Hematopoietic multipotent progenitor cell treated with erythropoietin and hydrocortisone succinate and interleukin-3 and kit ligand, for 4 days (in vitro differentiated cells): ENCODE measurements at regions not wholly inside any gene's neighbourhood (a gene's known extent, or its start where the extent isn't known, plus 50 kb on each side); places are given as distances from the start of the nearest gene placed in this dataset.
"Not testable (repeated sequence)": the region's sequence is repeated elsewhere in the genome, so short reads cannot be mapped to it uniquely, and the experiment has no call there.

Experiments used
- DNase-seq: peaks from one replicate; pipeline ENCODE4 v3.0.0-alpha.2; 2015

GRCh38 chr5:51802551-51803184, 419.4 kb downstream of the ISL1 start:
- DNase-seq, result no peak

- no peak for DNase-seq
Observed at GRCh38 chr5:51806677-51807076, 423.4 kb downstream of the ISL1 start.

- DNase-seq, result no peak
Observed at GRCh38 chr5:51810592-51810991, 427.3 kb downstream of the ISL1 start.

DNA sequence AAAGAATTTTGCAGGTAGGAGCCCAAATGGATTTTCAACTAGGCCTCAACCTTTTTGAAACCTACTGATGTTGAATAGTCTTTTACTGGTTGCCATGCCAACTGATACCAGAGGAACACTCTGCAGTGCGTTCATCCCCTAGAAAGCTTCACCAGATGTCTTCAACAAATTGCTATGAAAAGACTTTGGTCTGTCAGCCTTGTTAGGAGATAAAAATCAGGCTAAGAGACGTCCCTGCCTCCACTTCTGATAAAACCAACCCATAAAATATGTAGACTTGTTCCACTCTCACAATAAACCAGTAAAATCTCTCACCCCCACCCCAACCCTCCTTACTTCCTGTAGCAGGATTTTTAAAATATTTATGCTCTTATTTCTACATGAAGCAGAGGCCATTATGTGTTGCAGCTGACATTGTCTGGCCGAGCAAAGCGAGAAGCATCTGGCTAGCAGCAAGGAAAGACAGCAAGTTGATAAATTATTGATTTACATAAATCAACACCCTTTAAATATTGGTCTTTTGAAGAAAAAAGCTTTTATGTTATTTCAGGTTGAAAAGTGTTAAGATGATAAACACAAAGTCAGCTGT, 428.7 kb downstream of the ISL1 start:
- DNase-seq, result no peak

GRCh38 chr5:51814817-51815216, 431.6 kb downstream of the ISL1 start:
- DNase-seq, result not testable (repeated sequence)

- no peak for DNase-seq
Observed at GRCh38 chr5:51816427-51816826, 433.2 kb downstream of the ISL1 start.

DNA sequence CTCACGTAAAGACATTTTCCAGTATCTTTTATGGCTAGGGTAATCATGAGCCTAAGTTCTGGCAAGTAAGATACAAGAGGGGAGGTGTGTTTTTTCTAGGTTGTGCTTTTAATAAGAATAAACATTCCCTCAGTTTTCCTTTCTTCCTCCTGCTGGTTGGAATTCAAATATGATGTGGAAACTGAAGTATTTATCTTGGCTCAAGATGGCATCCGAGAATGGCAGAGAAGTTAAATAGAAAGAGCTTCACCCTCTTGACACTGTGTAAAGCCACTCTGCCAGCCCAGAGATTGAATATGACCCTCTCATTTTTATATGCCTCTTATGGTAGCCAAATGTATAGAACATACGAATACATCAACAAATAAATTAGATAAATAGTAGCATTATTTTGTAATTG, 438.4 kb downstream of the ISL1 start:
- no peak for DNase-seq

DNA sequence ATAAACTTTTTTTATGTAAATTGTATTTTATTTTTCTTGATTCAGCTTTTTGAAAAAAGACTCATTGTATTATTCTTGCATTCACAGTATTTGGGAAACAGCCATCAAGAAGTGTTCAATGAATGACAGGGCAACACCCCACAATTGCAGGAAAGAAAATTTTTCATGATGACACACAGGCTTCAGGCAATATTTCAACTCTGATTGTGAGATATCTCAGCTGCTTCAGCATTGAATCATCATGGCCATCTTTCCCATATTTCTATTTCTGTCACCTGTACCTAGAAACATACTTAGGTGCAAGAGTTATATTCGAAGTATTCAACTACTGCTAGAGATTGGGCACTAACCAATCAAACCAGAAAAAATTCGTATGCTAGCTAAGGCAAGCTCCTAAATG, 446.0 kb downstream of the ISL1 start:
- DNase-seq, result no peak

GRCh38 chr5:51829691-51830090, 446.4 kb downstream of the ISL1 start:
- no peak for DNase-seq

DNA sequence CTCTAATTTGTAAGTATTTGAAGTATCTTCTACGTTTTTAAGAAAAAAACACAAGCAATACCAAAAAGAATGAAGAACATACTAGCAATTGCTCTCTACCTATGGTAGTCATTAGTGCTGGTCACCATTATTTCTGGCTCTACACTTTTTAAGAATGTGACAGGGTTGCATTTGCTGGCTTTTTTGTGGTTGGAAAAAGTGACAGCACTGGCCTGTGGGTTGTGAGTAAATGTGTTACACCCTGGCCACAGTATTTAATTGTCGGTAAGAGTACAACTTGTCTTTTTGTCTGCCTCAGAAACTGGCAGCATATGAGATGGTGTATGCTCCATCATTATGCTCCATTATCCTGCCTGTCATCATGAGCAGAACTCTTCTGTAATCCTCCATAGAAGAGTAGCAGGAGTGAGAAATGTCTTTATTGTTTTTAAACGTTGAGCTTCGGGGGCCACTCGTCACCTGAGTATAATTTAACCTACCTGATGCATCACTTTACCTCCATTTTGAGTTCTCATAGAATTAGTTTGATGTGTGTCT, 449.8 kb downstream of the ISL1 start:
- DNase-seq, result no peak

- DNase-seq, result no peak
Observed at GRCh38 chr5:51838459-51838858, 455.2 kb downstream of the ISL1 start.

DNA sequence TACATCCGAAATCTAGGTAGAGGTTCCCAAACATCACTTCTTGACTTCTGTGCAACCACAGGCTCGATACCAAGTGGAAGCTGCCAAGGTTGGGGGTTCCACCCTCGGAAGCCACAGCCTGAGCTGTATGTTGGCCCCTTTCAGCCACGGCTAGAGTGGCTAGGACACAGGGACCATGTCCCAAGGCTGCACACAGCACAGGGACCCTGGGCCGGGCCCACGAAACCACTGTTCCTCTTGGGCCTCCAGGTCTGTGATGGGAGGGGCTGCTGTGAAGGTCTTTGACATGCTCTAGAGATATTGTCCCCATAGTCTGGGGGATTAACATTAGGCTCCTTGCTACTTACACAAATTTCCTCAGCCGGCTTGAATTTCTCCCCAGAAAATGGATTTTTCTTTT, 460.6 kb downstream of the ISL1 start:
- DNase-seq, result no peak

- no peak for DNase-seq
Observed at GRCh38 chr5:51846015-51846414, 462.8 kb downstream of the ISL1 start.

DNA sequence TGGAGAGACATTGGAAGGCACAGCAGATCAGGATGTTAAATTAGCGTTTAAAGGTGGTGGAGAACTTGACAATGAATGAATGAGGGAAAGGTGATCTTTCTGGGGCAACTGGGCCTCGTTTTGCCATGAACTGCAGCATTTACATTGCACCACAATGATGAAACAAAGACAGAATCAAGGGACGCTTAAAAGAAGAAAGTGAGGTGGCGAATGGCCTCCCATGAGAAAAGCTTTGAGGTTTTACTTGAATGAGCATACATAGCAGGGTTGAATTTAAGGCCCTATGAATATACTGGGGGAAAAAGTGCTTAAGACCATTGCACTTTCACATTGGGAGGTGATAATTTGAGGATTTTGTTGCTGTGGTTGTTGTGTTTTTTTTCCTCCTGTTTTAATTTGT, 476.4 kb downstream of the ISL1 start:
- no peak for DNase-seq

DNA sequence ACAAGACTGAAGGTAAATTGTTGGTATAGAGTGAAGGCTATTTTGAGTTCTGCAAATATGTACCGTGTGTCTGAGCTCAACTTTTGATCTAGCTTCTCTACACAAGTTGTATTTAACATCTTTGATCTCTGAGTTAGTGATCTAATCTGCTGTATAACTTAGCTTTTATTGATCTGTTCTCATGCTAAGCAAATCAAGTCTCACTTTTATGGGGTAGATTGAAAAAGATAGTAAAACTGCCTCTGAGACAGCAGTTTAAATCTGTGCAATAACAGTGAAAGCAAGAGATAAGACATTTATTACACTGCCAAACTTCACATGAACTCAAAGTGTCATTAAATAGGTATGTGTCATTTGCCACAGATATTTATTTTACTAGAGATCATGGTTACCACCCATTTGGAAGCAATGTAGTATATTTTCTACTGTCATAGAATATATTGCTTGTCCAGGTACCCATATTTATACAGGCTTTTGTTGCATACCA, 477.3 kb downstream of the ISL1 start:
- no peak for DNase-seq

DNA sequence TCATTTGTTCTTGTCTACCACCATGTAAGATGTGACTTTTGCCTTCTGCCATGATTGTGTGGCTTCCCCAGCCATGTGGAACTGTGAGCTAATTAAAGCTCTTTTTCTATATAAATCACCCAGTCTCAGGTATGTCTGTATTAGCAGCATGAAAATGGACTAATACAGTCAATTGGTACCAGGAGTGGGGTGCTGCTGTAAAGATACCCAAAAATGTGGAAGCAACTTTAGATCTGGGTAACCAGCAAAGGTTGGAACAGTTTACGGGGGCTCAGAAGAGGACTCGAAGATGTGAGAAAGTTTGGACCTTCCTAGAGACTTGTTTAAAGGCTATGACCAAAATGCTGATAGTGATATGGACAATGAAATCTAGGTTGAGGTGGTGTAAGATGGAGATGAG, 488.9 kb downstream of the ISL1 start:
- DNase-seq, result no peak

DNA sequence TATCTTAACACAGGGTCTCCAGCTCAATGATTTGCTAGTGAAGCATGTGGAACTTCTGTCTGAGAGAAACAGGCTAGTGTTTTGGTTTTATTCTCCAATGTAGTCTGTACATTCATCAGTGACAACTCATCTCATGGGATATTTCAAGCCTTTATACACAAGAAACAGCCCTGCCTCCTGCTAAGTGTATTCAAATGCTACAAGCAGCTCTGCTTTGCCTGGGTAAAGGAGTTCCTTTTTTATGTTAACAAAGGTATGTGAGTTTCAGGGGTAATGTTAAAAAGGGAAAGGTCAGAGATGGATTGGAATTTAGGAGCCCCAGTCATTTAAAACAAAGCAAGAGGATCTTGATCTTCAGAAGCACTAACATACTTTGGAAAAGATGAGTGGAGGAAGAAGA, 498.7 kb downstream of the ISL1 start:
- DNase-seq, result no peak

DNA sequence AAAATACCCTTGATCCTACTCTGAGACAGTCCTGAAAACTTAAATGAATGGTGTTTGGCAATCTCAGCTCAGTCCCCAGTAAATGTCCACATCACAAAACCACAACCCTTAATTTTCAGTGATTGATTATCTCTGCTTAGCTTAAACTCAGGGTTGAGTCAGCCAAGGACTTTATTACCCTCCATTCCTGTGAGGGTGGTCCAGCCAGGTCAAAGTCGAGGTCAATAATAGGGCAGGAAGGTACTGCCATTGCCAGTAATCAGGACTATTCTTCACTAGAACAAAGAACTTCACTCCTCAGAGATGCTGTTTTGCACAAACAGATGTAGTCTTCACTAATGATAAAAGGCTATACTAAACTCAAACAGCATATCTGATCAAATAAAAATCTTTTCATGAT, 499.4 kb downstream of the ISL1 start:
- DNase-seq, result no peak

- DNase-seq, result no peak
Observed at GRCh38 chr5:51889703-51890102, 506.5 kb downstream of the ISL1 start.

DNA sequence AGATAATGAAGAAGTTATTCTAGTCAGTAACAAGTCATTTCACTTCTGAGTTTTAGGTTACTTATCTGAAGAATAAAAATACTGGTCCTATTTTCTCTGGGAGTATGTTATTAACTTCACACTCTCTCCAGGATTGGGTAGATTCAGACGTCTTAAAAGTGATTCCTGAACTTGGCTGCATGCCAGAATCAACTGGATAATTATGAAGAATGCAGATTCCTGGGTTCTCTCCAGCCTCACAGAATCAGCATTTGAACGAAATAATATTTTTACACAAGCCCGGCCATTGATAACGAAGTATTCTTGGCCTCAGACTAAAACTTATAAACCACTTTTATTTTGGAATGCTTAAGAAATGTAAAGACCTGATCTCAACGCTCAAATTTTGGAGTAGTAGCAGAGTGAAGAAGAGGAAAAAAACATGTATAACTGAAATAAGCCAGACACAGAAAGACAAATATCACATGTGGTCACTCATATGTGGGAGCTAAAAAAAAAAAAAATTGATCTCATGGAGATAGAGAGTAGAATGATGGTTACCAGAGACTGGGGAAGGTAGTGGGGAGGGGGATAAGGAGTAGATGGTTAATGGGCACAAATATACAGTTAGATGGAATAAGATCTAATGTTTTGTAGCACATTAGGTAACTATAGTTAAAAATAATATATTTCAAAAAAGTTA, 507.3 kb downstream of the ISL1 start:
- DNase-seq, result no peak

- no peak for DNase-seq
Observed at GRCh38 chr5:51892680-51893079, 509.4 kb downstream of the ISL1 start.

- DNase-seq, result no peak
Observed at GRCh38 chr5:51895834-51896233, 512.6 kb downstream of the ISL1 start.

GRCh38 chr5:51902512-51902911, 519.3 kb downstream of the ISL1 start:
- no peak for DNase-seq

DNA sequence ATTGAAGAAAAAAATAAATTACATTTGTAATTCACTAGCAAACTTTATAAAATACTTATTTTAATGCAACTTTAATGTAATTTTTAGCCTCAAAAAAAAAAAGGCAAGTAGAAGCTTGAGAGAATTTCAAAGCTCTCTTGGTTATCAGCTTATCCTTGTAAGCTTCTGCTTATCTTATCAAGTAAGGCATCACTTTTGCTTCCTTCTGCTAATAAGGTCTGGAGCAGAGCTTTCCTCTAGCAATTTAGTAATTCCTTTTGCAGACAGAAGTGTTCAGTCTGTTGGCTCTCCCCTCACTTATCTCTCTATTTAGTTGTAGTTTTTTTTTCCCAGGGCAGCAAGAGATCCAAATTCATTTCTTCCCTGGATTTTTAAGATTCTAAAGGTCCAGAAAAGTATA, 525.0 kb downstream of the ISL1 start:
- DNase-seq, result peak; percentile 9
